ENCODE measurements at regions not wholly inside any gene's neighbourhood (a gene's known extent, or its start where the extent isn't known, plus 50 kb on each side); places are given as distances from the start of the nearest gene placed in this dataset.

GRCh38 chr19:34838248-34838647 is 65.2 kb upstream of the ZNF599 start (continued):
- no peak for TF ChIP-seq RFX5 (IDR thresholded peaks at IDR 0.05)
- TF ChIP-seq RAD21 (conservative IDR thresholded peaks at IDR 0.05 in 1 of 2, IDR thresholded peaks at IDR 0.05 in 1 of 2) = peak; percentile 65 to 72
- TF ChIP-seq USF2 (IDR thresholded peaks at IDR 0.05) = no peak
- TF ChIP-seq EHF (CRISPR knock-in tag; IDR thresholded peaks at IDR 0.05) = no peak

- ChIA-PET POLR2A (no interaction called here), CTCF (interaction anchor here (0.7 to 2.4 kb wide), 10 partner anchors 8 to 564 kb away, joined by 3 to 8 read pairs (median 4); no protein-coding TSS in a partner anchor)
- ATAC-seq (no peak), FAIRE-seq (no peak), DNase-seq (ENCODE audit: low read depth in 1 of 2, low spot score in 1 of 2) (no peak)
- WGBS (ENCODE audit: missing lambda C conversion rate) = 18% methylated on average over 1 of the region's 1 CpG
- H3K4me1 ChIP-seq = no peaks in the 10 kb centered on the region
- TF ChIP-seq HEYL (CRISPR knock-in tag; IDR thresholded peaks at IDR 0.05) (no peak), USF2 (IDR thresholded peaks at IDR 0.05) (no peak), ZFP36 (IDR thresholded peaks at IDR 0.05; ENCODE audit: borderline replicate concordance, partially characterized antibody) (no peak), ZNF302 (CRISPR knock-in tag; IDR thresholded peaks at IDR 0.05) (no peak), FOSL2 (IDR thresholded peaks at IDR 0.05) (no peak), FOSL2 (CRISPR knock-in tag; IDR thresholded peaks at IDR 0.05) (no peak), JUN (IDR thresholded peaks at IDR 0.05) (no peak), MAFK (IDR thresholded peaks at IDR 0.05; ENCODE audit: partially characterized antibody) (no peak), FOXS1 (CRISPR knock-in tag; IDR thresholded peaks at IDR 0.05) (no peak), KDM5A (IDR thresholded peaks at IDR 0.05) (no peak), BCL3 (IDR thresholded peaks at IDR 0.05) (no peak), CBX8 (IDR thresholded peaks at IDR 0.05) (no peak)
- no peak overlapping the region for H3K4me2 ChIP-seq
- no peak overlapping the region for H3K27ac ChIP-seq
- no peak overlapping the region for H3K4me3 ChIP-seq
- H3K9me3 ChIP-seq = no peaks in the 10 kb centered on the region; the same call in 2 of the 3 replicates
Measured at GRCh38 chr19:34837262-34837661, 64.2 kb upstream of the ZNF599 start.

- ChIA-PET CTCF (no interaction called here), POLR2A (no interaction called here)
- H3K4me2 ChIP-seq = no peak overlapping the region
- H3K4me1 ChIP-seq = no peaks in the 10 kb centered on the region
- ATAC-seq = no peak
- TF ChIP-seq RNF2 (IDR thresholded peaks at IDR 0.05; ENCODE audit: borderline replicate concordance, low read depth) = peak; percentile 92
- TF ChIP-seq CBX8 (IDR thresholded peaks at IDR 0.05) = peak; percentile 91
- no peak for TF ChIP-seq HOXB13 (CRISPR knock-in tag; IDR thresholded peaks at IDR 0.05; ENCODE audit: low read depth)
- no peak for TF ChIP-seq ATOH8 (CRISPR knock-in tag; IDR thresholded peaks at IDR 0.05; ENCODE audit: low read depth)
- no peak for FAIRE-seq
- no peaks in the 10 kb centered on the region; the same call in 2 of the 3 replicates for H3K9me3 ChIP-seq
- no peak for DNase-seq (ENCODE audit: low read depth in 1 of 2, low spot score in 1 of 2)
- WGBS (ENCODE audit: missing lambda C conversion rate) = 10% methylated on average over 7 of the region's 7 CpGs
- H3K27ac ChIP-seq = no peak overlapping the region
- no peak overlapping the region for H3K4me3 ChIP-seq
Measured at GRCh38 chr19:34835631-34836351, 62.8 kb upstream of the ZNF599 start.
